Activated T-helper 17 cell treated with anti-CD3 and anti-CD28 coated beads, Interleukin-2, amount 50 U/mL, for 72 hours (primary cell): ENCODE measurements at regions not wholly inside any gene's neighbourhood (a gene's known extent, or its start where the extent isn't known, plus 50 kb on each side); places are given as distances from the start of the nearest gene placed in this dataset.
"Not testable (repeated sequence)": the region's sequence is repeated elsewhere in the genome, so short reads cannot be mapped to it uniquely, and the experiment has no call there.

Source experiments
- ATAC-seq: fragments of 150-1000 bp; cut with Tn5 transposase; replicated peaks from 2 replicates; pipeline ENCODE4 v1.10.0; 2021; ENCODE audit warnings: mild to moderate bottlenecking, moderate library complexity
- H3K27ac Mint-ChIP-seq: one replicate; pipeline ENCODE4 v1.8.0; 2022; ENCODE audit warnings: mixed read lengths
- H3K27me3 Mint-ChIP-seq: one replicate; pipeline ENCODE4 v1.8.0; 2022; ENCODE audit warnings: mixed read lengths
- H3K36me3 Mint-ChIP-seq: one replicate; pipeline ENCODE4 v1.8.0; 2022; ENCODE audit warnings: low read depth, mild to moderate bottlenecking, mixed read lengths
- H3K4me1 Mint-ChIP-seq: one replicate; pipeline ENCODE4 v1.8.0; 2022; ENCODE audit warnings: mixed read lengths
- H3K4me3 Mint-ChIP-seq: one replicate; pipeline ENCODE4 v1.8.0; 2022; ENCODE audit warnings: mild to moderate bottlenecking, mixed read lengths
- H3K9me3 Mint-ChIP-seq: one replicate; pipeline ENCODE4 v1.8.0; 2022; ENCODE audit warnings: mixed read lengths

DNA sequence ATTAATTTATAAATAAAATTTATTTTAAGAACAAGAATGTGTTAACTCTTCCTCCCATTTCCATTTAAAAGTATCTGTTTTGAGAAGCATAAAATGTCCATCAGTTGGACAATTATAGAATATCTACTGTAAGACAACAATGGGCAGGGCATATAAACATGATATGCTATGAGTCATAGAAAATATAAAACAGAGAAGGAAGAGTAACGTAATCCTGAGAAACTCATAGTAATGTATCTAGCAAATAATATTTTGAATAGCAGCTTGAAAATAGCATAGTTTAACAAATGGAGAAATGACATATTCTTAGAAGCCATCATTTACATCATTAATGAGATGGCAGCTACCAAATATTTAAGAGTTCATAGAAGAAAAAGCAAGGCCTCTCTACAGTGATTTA is 820.3 kb upstream of the PCDH10 start:
- no peaks in the 10 kb centered on the region for H3K4me1 Mint-ChIP-seq
- ATAC-seq: no peak
- H3K9me3 Mint-ChIP-seq: peaks cover 19% of the 10 kb centered on the region
- H3K4me3 Mint-ChIP-seq: no peak overlapping the region
- H3K36me3 Mint-ChIP-seq: no peaks in the 10 kb centered on the region
- no peak overlapping the region for H3K27ac Mint-ChIP-seq
- no peaks in the 10 kb centered on the region for H3K27me3 Mint-ChIP-seq

- Mint-ChIP-seq H3K36me3 (no peaks in the 10 kb centered on the region), H3K4me3 (no peak overlapping the region), H3K27me3 (no peaks in the 10 kb centered on the region), H3K27ac (no peak overlapping the region), H3K9me3 (peaks cover 23% of the 10 kb centered on the region), H3K4me1 (no peaks in the 10 kb centered on the region)
- no peak for ATAC-seq
Measured at GRCh38 chr4:132330994-132331393, 818.1 kb upstream of the PCDH10 start.

DNA sequence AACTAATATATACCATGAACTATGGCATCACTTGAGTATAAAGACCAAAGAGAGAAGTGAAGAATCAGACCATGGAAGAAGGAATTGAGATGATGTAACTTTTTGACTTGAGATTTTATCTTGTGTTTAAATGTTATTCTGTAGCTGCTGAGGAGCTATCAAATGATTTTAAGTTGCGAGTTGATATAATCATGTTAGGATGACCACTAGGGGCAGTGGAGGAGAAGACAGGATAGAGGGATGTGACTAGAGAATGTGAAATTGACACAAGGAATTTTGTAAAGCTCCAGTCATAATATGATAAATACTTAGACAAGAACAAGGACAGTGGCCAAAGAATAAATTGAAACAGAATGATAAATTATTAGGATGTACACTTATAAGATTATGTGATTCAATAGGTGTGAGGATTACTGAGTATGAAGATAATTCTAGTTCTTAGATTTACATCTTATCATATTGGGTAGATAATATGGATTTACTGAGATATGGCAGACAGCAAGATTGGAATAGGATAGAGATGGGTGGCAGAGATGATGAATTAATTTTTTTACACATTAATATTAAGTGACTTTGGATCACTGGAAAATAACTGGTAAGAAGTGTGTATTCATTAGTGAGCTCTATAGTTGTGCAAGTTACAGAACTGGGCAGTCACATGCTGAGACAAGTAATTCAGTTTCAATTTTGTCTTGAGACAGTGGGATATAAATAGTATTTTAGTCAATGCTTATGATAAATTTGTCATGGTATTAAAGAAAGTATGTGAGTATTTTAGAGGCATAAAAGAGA is 816.0 kb upstream of the PCDH10 start:
- Mint-ChIP-seq H3K9me3 (peaks cover 19% of the 10 kb centered on the region), H3K4me1 (no peaks in the 10 kb centered on the region), H3K27ac (no peak overlapping the region), H3K36me3 (no peaks in the 10 kb centered on the region), H3K27me3 (no peaks in the 10 kb centered on the region), H3K4me3 (no peak overlapping the region)
- ATAC-seq: no peak

GRCh38 chr4:132333724-132334047 is 815.4 kb upstream of the PCDH10 start:
- no peak overlapping the region for H3K27ac Mint-ChIP-seq
- H3K4me1 Mint-ChIP-seq: no peaks in the 10 kb centered on the region
- no peaks in the 10 kb centered on the region for H3K36me3 Mint-ChIP-seq
- H3K9me3 Mint-ChIP-seq: peaks cover 23% of the 10 kb centered on the region
- no peak overlapping the region for H3K4me3 Mint-ChIP-seq
- no peak for ATAC-seq
- no peaks in the 10 kb centered on the region for H3K27me3 Mint-ChIP-seq

DNA sequence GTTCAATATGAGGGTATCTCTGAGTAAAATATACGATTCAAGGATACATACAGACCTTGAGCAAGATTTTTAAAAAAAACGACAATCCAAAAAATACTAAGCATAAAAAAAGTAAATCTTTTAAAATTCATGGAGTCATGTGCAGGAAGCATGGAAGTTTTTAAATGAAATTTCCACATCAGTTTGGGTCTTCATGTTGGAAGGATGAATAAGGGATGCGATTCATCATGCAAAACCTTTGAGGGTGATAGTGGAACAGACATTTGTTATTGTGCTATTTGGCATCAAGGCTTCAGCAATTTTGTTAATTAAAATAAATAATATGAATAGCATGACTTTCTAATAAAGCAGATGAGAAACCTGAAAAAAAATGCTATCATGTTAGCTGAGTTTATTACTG is 815.0 kb upstream of the PCDH10 start:
- no peak overlapping the region for H3K27ac Mint-ChIP-seq
- no peak for ATAC-seq
- H3K4me3 Mint-ChIP-seq: no peak overlapping the region
- H3K4me1 Mint-ChIP-seq: no peaks in the 10 kb centered on the region
- H3K9me3 Mint-ChIP-seq: peaks cover 23% of the 10 kb centered on the region
- no peaks in the 10 kb centered on the region for H3K27me3 Mint-ChIP-seq
- H3K36me3 Mint-ChIP-seq: no peaks in the 10 kb centered on the region

DNA sequence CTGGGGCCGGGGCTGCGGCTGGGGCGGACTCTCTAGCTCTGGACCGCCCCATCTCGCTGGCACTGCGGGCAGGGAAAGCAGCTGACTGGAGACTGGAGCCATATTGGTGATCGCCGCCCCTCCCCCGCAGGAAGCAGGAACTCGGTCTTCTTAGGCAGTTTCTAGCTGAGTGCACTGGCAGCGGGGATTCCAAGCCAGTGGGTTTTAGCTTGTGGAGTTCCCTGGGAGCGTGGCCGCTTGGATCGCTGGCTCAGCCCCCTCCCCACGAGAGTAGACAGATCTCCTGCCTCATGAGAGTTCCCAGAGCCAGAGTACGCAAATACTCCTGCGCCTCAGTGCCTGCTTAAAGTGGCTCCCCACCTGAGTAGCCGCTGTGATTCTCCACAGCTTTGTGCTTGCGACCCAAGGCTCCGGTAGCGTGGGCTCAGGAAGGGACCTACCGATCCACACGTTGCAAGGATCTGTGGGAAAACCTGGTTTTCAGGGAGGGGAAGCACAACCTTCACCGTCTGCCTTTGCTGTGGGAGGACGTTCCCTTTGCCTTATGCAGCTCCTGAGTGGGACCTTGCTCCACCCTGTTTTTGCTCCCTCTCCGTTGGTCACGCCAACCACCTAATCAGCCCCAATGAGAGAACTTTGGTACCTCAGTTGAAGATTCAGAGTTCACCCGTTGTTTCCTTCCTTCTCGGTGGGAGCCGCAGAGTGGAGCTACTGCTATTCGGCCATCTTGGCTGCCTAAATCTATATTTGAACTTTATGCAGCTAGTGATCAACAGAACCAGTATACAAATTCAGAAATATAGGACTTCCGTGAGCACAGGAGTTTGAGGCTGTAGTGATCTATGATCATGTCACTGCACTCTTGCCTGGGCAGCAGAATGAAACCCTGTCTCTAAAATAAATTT is 803.9 kb upstream of the PCDH10 start:
- no peaks in the 10 kb centered on the region for H3K36me3 Mint-ChIP-seq
- peaks cover 18% of the 10 kb centered on the region for H3K9me3 Mint-ChIP-seq
- H3K27me3 Mint-ChIP-seq: no peaks in the 10 kb centered on the region
- no peaks in the 10 kb centered on the region for H3K4me1 Mint-ChIP-seq
- H3K4me3 Mint-ChIP-seq: no peak overlapping the region
- no peak overlapping the region for H3K27ac Mint-ChIP-seq
- no peak for ATAC-seq

DNA sequence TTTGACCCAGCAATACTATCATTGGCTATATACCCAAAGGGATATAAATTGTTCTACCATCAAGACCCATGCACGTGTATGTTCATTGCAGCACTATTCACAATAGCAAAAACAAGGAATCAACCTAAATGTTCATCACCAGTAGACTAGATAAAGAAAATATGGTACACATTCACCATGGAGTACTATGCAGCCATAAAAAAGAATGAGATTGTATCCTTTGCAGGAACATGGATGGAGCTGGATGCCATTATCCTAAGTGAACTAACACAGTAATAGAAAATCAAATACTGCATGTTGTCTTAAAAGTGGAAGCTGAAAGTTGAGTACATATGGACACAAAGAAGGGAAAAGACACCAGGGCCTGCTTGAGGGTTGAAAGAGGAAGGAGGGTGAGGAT is 803.1 kb upstream of the PCDH10 start:
- Mint-ChIP-seq H3K9me3 (peaks cover 18% of the 10 kb centered on the region), H3K36me3 (no peaks in the 10 kb centered on the region), H3K27ac (no peak overlapping the region), H3K4me1 (no peaks in the 10 kb centered on the region), H3K27me3 (no peaks in the 10 kb centered on the region), H3K4me3 (no peak overlapping the region)
- no peak for ATAC-seq

GRCh38 chr4:132351606-132352005 is 797.5 kb upstream of the PCDH10 start:
- not testable (repeated sequence) for H3K4me1 Mint-ChIP-seq, H3K27ac Mint-ChIP-seq, H3K36me3 Mint-ChIP-seq, H3K4me3 Mint-ChIP-seq, ATAC-seq, H3K27me3 Mint-ChIP-seq
- H3K9me3 Mint-ChIP-seq: peaks cover 16% of the 10 kb centered on the region

DNA sequence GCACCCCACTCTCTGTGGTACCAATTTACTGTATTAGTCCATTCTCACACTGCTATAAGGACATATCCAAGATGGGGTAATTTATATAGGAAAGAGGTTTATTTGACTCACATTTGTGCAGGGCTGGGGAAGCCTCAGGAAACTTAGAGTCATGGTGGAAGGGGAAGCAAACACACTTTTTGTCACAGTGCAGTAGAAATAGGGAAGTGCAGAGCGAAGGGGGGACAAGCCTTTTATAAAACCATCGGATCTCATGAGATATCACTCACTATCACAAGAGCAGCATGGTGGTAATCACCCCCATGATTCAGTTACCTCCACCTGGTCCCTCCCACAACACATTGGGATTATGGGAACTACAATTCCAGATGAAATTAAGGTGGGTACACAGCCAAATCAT is 766.9 kb upstream of the PCDH10 start:
- H3K27me3 Mint-ChIP-seq: no peaks in the 10 kb centered on the region
- H3K4me1 Mint-ChIP-seq: no peaks in the 10 kb centered on the region
- ATAC-seq: no peak
- H3K4me3 Mint-ChIP-seq: no peak overlapping the region
- peaks cover 11% of the 10 kb centered on the region for H3K9me3 Mint-ChIP-seq
- no peaks in the 10 kb centered on the region for H3K36me3 Mint-ChIP-seq
- no peak overlapping the region for H3K27ac Mint-ChIP-seq

GRCh38 chr4:132383571-132384199 is 765.4 kb upstream of the PCDH10 start:
- Mint-ChIP-seq H3K9me3 (peaks cover 11% of the 10 kb centered on the region), H3K27ac (no peak overlapping the region), H3K27me3 (no peaks in the 10 kb centered on the region), H3K4me3 (no peak overlapping the region), H3K4me1 (no peaks in the 10 kb centered on the region), H3K36me3 (no peaks in the 10 kb centered on the region)
- ATAC-seq: no peak

DNA sequence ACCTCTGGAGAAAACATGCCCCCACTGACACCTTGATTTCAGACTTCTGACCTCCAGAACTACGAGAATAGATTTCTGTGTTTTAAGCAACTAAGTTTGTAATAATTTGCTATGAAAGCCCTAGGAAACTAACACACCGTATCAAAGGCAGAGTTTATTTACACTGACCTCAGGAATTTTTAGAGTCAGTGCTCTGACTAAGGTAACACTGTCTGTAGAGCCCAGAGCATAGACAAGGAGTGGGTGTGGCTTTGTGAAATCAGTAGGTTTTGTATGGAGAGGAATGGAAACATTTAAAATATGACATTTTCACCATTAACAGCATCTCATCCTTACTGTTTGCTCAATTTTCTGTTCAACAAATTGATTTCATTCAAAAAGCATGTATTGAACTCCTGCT is 764.4 kb upstream of the PCDH10 start:
- H3K4me3 Mint-ChIP-seq: no peak overlapping the region
- peaks cover 10% of the 10 kb centered on the region for H3K9me3 Mint-ChIP-seq
- no peaks in the 10 kb centered on the region for H3K27me3 Mint-ChIP-seq
- no peak for ATAC-seq
- no peaks in the 10 kb centered on the region for H3K4me1 Mint-ChIP-seq
- no peak overlapping the region for H3K27ac Mint-ChIP-seq
- no peaks in the 10 kb centered on the region for H3K36me3 Mint-ChIP-seq

DNA sequence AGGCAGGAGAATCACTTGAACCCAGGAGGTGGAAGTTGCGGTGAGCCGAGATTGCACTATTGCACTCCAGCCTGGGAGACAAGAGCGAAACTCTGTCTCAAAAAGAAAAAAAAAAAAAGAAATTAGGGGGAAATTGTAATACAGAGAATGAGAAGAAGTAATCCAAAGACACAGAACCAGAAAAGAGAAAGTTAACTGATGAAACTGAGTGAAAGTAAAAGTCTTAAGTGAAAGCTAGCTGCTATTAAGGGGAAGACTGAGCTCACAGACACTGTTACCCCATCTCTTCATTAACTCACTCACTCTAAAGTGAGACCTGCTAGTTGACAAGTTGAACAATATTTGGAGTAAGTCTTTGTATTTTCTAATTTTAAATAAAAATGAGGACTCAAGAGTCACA is 763.0 kb upstream of the PCDH10 start:
- Mint-ChIP-seq H3K4me3 (no peak overlapping the region), H3K4me1 (no peaks in the 10 kb centered on the region), H3K27me3 (no peaks in the 10 kb centered on the region), H3K27ac (no peak overlapping the region), H3K36me3 (no peaks in the 10 kb centered on the region), H3K9me3 (peaks cover 16% of the 10 kb centered on the region)
- ATAC-seq: no peak

DNA sequence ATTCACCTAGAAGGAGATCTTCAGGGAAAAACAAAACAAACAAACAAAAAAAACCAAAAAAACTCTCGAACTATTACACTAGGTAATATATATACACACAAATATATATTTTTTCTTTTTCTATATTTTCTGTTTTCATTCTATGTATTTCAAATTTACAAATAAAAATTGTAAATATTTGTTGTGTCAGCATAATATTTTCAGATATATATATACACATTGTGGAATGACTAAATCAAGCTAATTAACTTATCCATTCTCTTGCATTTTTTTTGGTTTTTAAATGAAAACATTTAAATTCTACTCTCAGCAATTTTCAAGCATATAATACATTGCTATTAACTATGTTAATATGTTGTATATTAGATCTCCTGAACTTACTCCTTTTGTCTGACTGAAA is 762.0 kb upstream of the PCDH10 start:
- Mint-ChIP-seq H3K27me3 (no peaks in the 10 kb centered on the region), H3K9me3 (peaks cover 11% of the 10 kb centered on the region), H3K27ac (no peak overlapping the region), H3K36me3 (no peaks in the 10 kb centered on the region), H3K4me1 (no peaks in the 10 kb centered on the region), H3K4me3 (no peak overlapping the region)
- no peak for ATAC-seq

DNA sequence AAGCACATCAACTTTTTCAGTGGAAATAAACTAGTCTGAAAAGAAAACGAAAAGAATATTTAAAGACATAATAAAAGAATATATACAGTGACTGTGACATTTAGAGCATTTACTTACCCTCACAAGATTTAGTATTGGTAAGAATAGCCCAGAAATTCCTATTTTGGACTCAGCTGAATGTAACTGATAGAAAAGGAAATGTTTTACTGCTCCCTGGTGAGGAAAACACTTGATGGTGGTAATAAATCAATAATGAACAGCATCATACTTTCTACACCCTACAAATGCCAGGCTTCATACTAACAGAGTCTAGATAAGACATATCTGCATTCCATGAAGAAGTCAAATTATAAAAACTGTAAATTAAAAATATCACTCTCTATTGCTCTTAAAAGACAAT is 753.5 kb upstream of the PCDH10 start:
- Mint-ChIP-seq H3K27me3 (no peaks in the 10 kb centered on the region), H3K9me3 (peaks cover 19% of the 10 kb centered on the region), H3K4me1 (no peaks in the 10 kb centered on the region), H3K4me3 (no peak overlapping the region), H3K27ac (no peak overlapping the region), H3K36me3 (no peaks in the 10 kb centered on the region)
- no peak for ATAC-seq

DNA sequence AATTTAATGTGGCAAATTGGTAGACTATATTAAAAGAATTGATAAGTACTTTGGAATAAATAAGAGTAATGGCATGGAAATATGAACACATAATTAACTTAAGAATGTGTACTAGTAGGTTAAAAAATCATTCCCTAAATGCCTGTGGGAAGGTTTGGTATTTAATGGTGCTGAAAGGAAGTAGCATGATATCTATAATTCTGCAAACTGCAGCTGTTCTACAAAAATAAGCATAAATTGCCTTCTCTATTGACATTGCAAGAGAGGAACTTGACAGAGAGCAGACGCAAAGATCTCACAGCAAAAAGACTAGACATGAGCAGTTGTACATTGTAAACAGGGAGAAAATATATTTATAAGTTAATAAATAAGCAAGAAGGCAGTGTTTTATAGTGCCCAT is 752.5 kb upstream of the PCDH10 start:
- Mint-ChIP-seq H3K4me3 (no peak overlapping the region), H3K4me1 (no peaks in the 10 kb centered on the region), H3K36me3 (no peaks in the 10 kb centered on the region), H3K27me3 (no peaks in the 10 kb centered on the region), H3K27ac (no peak overlapping the region), H3K9me3 (peaks cover 21% of the 10 kb centered on the region)
- no peak for ATAC-seq
